Neural progenitor cell (in vitro differentiated cells): ENCODE measurements at regions not wholly inside any gene's neighbourhood (a gene's known extent, or its start where the extent isn't known, plus 50 kb on each side); places are given as distances from the start of the nearest gene placed in this dataset.

Source experiments
- DNase-seq: peaks from one replicate; pipeline ENCODE4 v3.0.0-alpha.2; 2016; ENCODE audit warnings: low spot score
- H2AFZ ChIP-seq: fragments of 200-600 bp; sonication (generic); replicated peaks from 2 replicates; pipeline ENCODE4 v1.6.1; 2016; ENCODE audit warnings: antibody characterized with exemption
- H3F3A ChIP-seq: fragments of 200-600 bp; sonication (generic); 2 replicates; pipeline ENCODE4 v1.6.1; 2016; ENCODE audit warnings: antibody characterized with exemption, low read depth
- H3K27ac ChIP-seq: fragments of 200-600 bp; sonication (generic); 2 replicates; pipeline ENCODE4 v1.5.1; 2016; ENCODE audit warnings: mild to moderate bottlenecking
- H3K27me3 ChIP-seq: fragments of 200-600 bp; sonication (generic); 2 replicates; pipeline ENCODE4 v1.6.1; 2016; ENCODE audit warnings: mild to moderate bottlenecking, moderate library complexity
- H3K36me3 ChIP-seq: fragments of 200-600 bp; sonication (generic); 2 replicates; pipeline ENCODE4 v1.5.1; 2016
- H3K4me1 ChIP-seq: fragments of 200-600 bp; sonication (generic); 2 replicates; pipeline ENCODE4 v1.6.1; 2016; ENCODE audit warnings: mixed run types
- H3K4me2 ChIP-seq: fragments of 200-600 bp; sonication (generic); 2 replicates; pipeline ENCODE4 v1.6.1; 2016
- H3K4me3 ChIP-seq: fragments of 200-600 bp; sonication (generic); 2 replicates; pipeline ENCODE4 v1.5.1; 2016
- H3K79me2 ChIP-seq: fragments of 200-600 bp; sonication (generic); 2 replicates; pipeline ENCODE4 v1.6.1; 2016; ENCODE audit warnings: low read depth
- H3K9ac ChIP-seq: fragments of 200-600 bp; sonication (generic); 2 replicates; pipeline ENCODE4 v1.6.1; 2016
- H3K9me3 ChIP-seq: fragments of 200-600 bp; sonication (generic); 2 replicates; pipeline ENCODE4 v1.5.1; 2016; ENCODE audit warnings: low read depth
- H4K20me1 ChIP-seq: fragments of 200-600 bp; sonication (generic); 2 replicates; pipeline ENCODE4 v1.6.1; 2016; ENCODE audit warnings: low read depth
- H3K27ac Mint-ChIP-seq: 3 replicates; pipeline ENCODE4 v1.8.0; 2021; ENCODE audit warnings: mixed read lengths
- H3K27me3 Mint-ChIP-seq: 2 replicates; pipeline ENCODE4 v1.8.0; 2022; ENCODE audit warnings: low read depth, mild to moderate bottlenecking, inconsistent platforms, moderate library complexity, mixed read lengths; ENCODE audit not compliant: insufficient read depth
- H3K36me3 Mint-ChIP-seq: 3 replicates; pipeline ENCODE4 v1.8.0; 2021; ENCODE audit warnings: mixed read lengths
- H3K4me1 Mint-ChIP-seq: 3 replicates; pipeline ENCODE4 v1.8.0; 2021; ENCODE audit warnings: mixed read lengths
- H3K4me3 Mint-ChIP-seq: 3 replicates; pipeline ENCODE4 v1.8.0; 2021; ENCODE audit warnings: mild to moderate bottlenecking, moderate library complexity, mixed read lengths
- H3K9me3 Mint-ChIP-seq: 3 replicates; pipeline ENCODE4 v1.8.0; 2020; ENCODE audit warnings: mixed read lengths
- CTCF ChIP-seq: fragments of 200-600 bp; sonication (generic); IDR thresholded peaks from 2 replicates; pipeline ENCODE4 v1.5.1; 2017; ENCODE audit warnings: antibody characterized with exemption, mild to moderate bottlenecking
- EZH2 ChIP-seq: fragments of 200-600 bp; sonication (generic); IDR thresholded peaks from 2 replicates; pipeline ENCODE4 v1.6.1; 2017; ENCODE audit warnings: antibody characterized with exemption, mild to moderate bottlenecking, moderate library complexity
- EZH2phosphoT487 ChIP-seq: fragments of 200-600 bp; sonication (generic); IDR thresholded peaks from 2 replicates; pipeline ENCODE4 v1.6.1; 2017; ENCODE audit warnings: antibody characterized with exemption

GRCh38 chr4:104716584-104716983 lies 221.9 kb upstream of the CXXC4 start:
- Histone ChIP-seq H3K27me3 (no peaks in the 10 kb centered on the region), H3K4me1 (no peaks in the 10 kb centered on the region), H3K4me2 (no peak overlapping the region), H4K20me1 (no peaks in the 10 kb centered on the region), H2AFZ (no peak overlapping the region), H3K79me2 (no peaks in the 10 kb centered on the region), H3K9me3 (no peaks in the 10 kb centered on the region), H3K36me3 (no peaks in the 10 kb centered on the region), H3K9ac (no peak overlapping the region), H3K27ac (no peak overlapping the region), H3K4me3 (no peak overlapping the region), H3F3A (no peaks in the 10 kb centered on the region)
- Mint-ChIP-seq H3K4me3 (no peak overlapping the region), H3K4me1 (no peaks in the 10 kb centered on the region), H3K27ac (no peak overlapping the region), H3K27me3 (no peaks in the 10 kb centered on the region), H3K9me3 (no peaks in the 10 kb centered on the region), H3K36me3 (no peaks in the 10 kb centered on the region)
- TF ChIP-seq CTCF, result no peak
- no peak for TF ChIP-seq EZH2phosphoT487
- no peak for TF ChIP-seq EZH2
- DNase-seq, result no peak

- Histone ChIP-seq H3K79me2 (no peaks in the 10 kb centered on the region), H3K4me1 (no peaks in the 10 kb centered on the region), H2AFZ (no peak overlapping the region), H3F3A (no peaks in the 10 kb centered on the region), H3K4me3 (no peak overlapping the region), H3K27me3 (no peaks in the 10 kb centered on the region), H3K36me3 (no peaks in the 10 kb centered on the region), H3K9ac (no peak overlapping the region), H3K9me3 (no peaks in the 10 kb centered on the region), H4K20me1 (no peaks in the 10 kb centered on the region), H3K4me2 (no peak overlapping the region), H3K27ac (no peak overlapping the region)
- H3K27ac Mint-ChIP-seq, result no peak overlapping the region
- H3K27me3 Mint-ChIP-seq, result no peaks in the 10 kb centered on the region
- H3K36me3 Mint-ChIP-seq, result no peaks in the 10 kb centered on the region
- no peak for TF ChIP-seq CTCF
- TF ChIP-seq EZH2phosphoT487, result no peak
- no peak for TF ChIP-seq EZH2
- H3K4me1 Mint-ChIP-seq, result no peaks in the 10 kb centered on the region
- DNase-seq, result no peak
- H3K4me3 Mint-ChIP-seq, result no peak overlapping the region
- no peaks in the 10 kb centered on the region for H3K9me3 Mint-ChIP-seq
These were observed 225.0 kb upstream of the CXXC4 start for GRCh38 chr4:104719539-104720230.

- no peak overlapping the region for H3K4me3 Mint-ChIP-seq
- no peaks in the 10 kb centered on the region for H3K4me1 ChIP-seq
- peaks cover 4% of the 10 kb centered on the region for H3K27me3 Mint-ChIP-seq
- no peak overlapping the region for H3K4me3 ChIP-seq
- H3K27ac ChIP-seq, result no peak overlapping the region
- no peaks in the 10 kb centered on the region for H3K4me1 Mint-ChIP-seq
- no peak overlapping the region for H2AFZ ChIP-seq
- no peaks in the 10 kb centered on the region for H3K36me3 ChIP-seq
- no peaks in the 10 kb centered on the region for H4K20me1 ChIP-seq
- no peaks in the 10 kb centered on the region for H3K79me2 ChIP-seq
- no peak overlapping the region for H3K9ac ChIP-seq
- no peaks in the 10 kb centered on the region for H3F3A ChIP-seq
- no peaks in the 10 kb centered on the region for H3K9me3 ChIP-seq
- no peaks in the 10 kb centered on the region for H3K27me3 ChIP-seq
- H3K36me3 Mint-ChIP-seq, result no peaks in the 10 kb centered on the region
- no peak for DNase-seq
- no peak overlapping the region for H3K4me2 ChIP-seq
- no peak overlapping the region for H3K27ac Mint-ChIP-seq
- TF ChIP-seq CTCF (no peak), EZH2 (no peak)
- H3K9me3 Mint-ChIP-seq, result no peaks in the 10 kb centered on the region
These were observed 227.8 kb upstream of the CXXC4 start for GRCh38 chr4:104722467-104722866.
